GM12878 (cell line): ENCODE measurements at regions not wholly inside any gene's neighbourhood (a gene's known extent, or its start where the extent isn't known, plus 50 kb on each side); places are given as distances from the start of the nearest gene placed in this dataset.

Source experiments
- ATAC-seq: fragments of 200-7000 bp; cut with Tn5 transposase; 3 replicates; pipeline ENCODE4 v1.9.1; 2020; ENCODE audit warnings: mild to moderate bottlenecking, moderate library complexity
- BruUV-seq: library from RNA; stranded (reverse); fragments of 400-500 nt; replicated peaks from 2 replicates; lab custom pipeline; 2021; lab: Mats Ljungman, UMichigan
- CTCF ChIA-PET: fragments of 300-600 bp; sonication (Branson Sonifier 250); formaldehyde crosslinking; extraction: SDS; loops from one replicate; lab custom pipeline; 2021; ENCODE audit warnings: inconsistent platforms; lab: Yijun Ruan, JAX
- POLR2A ChIA-PET: fragments of 350-600 bp; formaldehyde crosslinking; extraction: SDS; loops from one replicate; lab custom pipeline; 2021; ENCODE audit warnings: inconsistent platforms; lab: Charles Lee
- RAD21 ChIA-PET: fragments of 300-600 bp; sonication (Branson Sonifier 250); formaldehyde crosslinking; loops from one replicate; lab custom pipeline; 2023; ENCODE audit warnings: antibody characterized with exemption; ENCODE audit not compliant: unreplicated experiment; lab: Charles Lee
- SMC1A ChIA-PET: fragments of 300-600 bp; sonication (Branson Sonifier 250); formaldehyde crosslinking; loops from one replicate; lab custom pipeline; 2023; ENCODE audit not compliant: unreplicated experiment, uncharacterized antibody; lab: Charles Lee
- DNase-seq: peaks from one replicate; pipeline ENCODE4 v3.0.0-alpha.2; 2011; ENCODE audit warnings: low read depth, low spot score
- FAIRE-seq: peaks from 3 replicates; lab custom pipeline; 2011; peaks lifted over from hg19 to GRCh38; lab: Jason Lieb, UNC
- H2AFZ ChIP-seq: 2 replicates; pipeline ENCODE4 v1.6.0; 2011; ENCODE audit warnings: low read depth, low read length, control low read depth; ENCODE audit not compliant: control insufficient read depth
- H3K27ac ChIP-seq: 2 replicates; pipeline ENCODE4 v1.5.1; 2011; ENCODE audit warnings: control low read depth; ENCODE audit not compliant: control insufficient read depth, insufficient read depth
- H3K27me3 ChIP-seq, 2 experiments: replicated peaks in 1 of 2; 2 replicates each; pipeline versions ENCODE4 v1.6.0 to v1.6.1; 2011; ENCODE audit warnings: low read length in 1 of 2; ENCODE audit not compliant: control insufficient read depth in 2 of 2, insufficient read depth in 2 of 2
- H3K36me3 ChIP-seq, 2 experiments: 2 replicates each; pipeline ENCODE4 v1.5.1; 2011; ENCODE audit warnings: low read length in 1 of 2; ENCODE audit not compliant: control insufficient read depth in 2 of 2, insufficient read depth in 2 of 2
- H3K4me1 ChIP-seq: 2 replicates; pipeline ENCODE4 v1.6.1; 2011; ENCODE audit warnings: mild to moderate bottlenecking, low read length, moderate library complexity, mixed read lengths; ENCODE audit not compliant: control insufficient read depth, insufficient read depth
- H3K4me2 ChIP-seq: 2 replicates; pipeline ENCODE4 v1.6.0; 2011; ENCODE audit warnings: control low read depth; ENCODE audit not compliant: control insufficient read depth, insufficient read depth
- H3K4me3 ChIP-seq: fragments of 200-600 bp; sonication (generic); 2 replicates; pipeline ENCODE4 v1.5.1; 2016
- H3K79me2 ChIP-seq: 2 replicates; pipeline ENCODE4 v1.6.0; 2011; ENCODE audit warnings: low read length; ENCODE audit not compliant: control insufficient read depth, insufficient read depth
- H3K9ac ChIP-seq: 2 replicates; pipeline ENCODE4 v1.8.0; 2011; ENCODE audit warnings: low read length, control low read depth, mixed read lengths; ENCODE audit not compliant: control insufficient read depth, insufficient read depth
- H3K9me3 ChIP-seq: replicated peaks from 3 replicates; pipeline ENCODE4 v1.5.1; 2011; ENCODE audit warnings: mild to moderate bottlenecking, low read length; ENCODE audit not compliant: control insufficient read depth, insufficient read depth
- H4K20me1 ChIP-seq: 2 replicates; pipeline ENCODE4 v1.6.0; 2011; ENCODE audit not compliant: control insufficient read depth, insufficient read depth
- BACH1 ChIP-seq: fragments of 450-650 bp; IDR thresholded peaks from 2 replicates; pipeline ENCODE4 v1.6.1; 2017; ENCODE audit warnings: mild to moderate bottlenecking, borderline replicate concordance
- BMI1 ChIP-seq: fragments of 450-650 bp; IDR thresholded peaks from 2 replicates; pipeline ENCODE4 v1.6.1; 2016; ENCODE audit warnings: mild to moderate bottlenecking, moderate library complexity, borderline replicate concordance
- CBFB ChIP-seq: IDR thresholded peaks from 2 replicates; pipeline ENCODE4 v1.6.1; 2016; ENCODE audit warnings: antibody characterized with exemption, low read depth
- CBX5 ChIP-seq: sonication (generic); IDR thresholded peaks from 2 replicates; pipeline ENCODE4 v1.6.1; 2016; ENCODE audit warnings: low read depth, moderate library complexity, mild to moderate bottlenecking, inconsistent platforms
- IKZF2 ChIP-seq, 2 experiments: fragments of 450-650 bp; IDR thresholded peaks; 2 replicates each; pipeline ENCODE4 v1.6.1; 2017; ENCODE audit warnings: mild to moderate bottlenecking in 2 of 2, moderate library complexity in 2 of 2
- JUNB ChIP-seq: IDR thresholded peaks from 2 replicates; pipeline ENCODE4 v1.6.1; 2016; ENCODE audit warnings: antibody characterized with exemption, mild to moderate bottlenecking
- RAD21 ChIP-seq: IDR thresholded peaks from 2 replicates; pipeline ENCODE4 v1.6.1; 2011; ENCODE audit warnings: mild to moderate bottlenecking, low read depth, low read length, moderate library complexity; ENCODE audit not compliant: insufficient read depth
- RFX5 ChIP-seq: IDR thresholded peaks from 2 replicates; pipeline ENCODE4 v1.6.1; 2011; ENCODE audit warnings: low read depth, low read length, improper control_type of control experiment
- RUNX3 ChIP-seq: IDR thresholded peaks from 2 replicates; pipeline ENCODE4 v1.6.1; 2012; ENCODE audit warnings: low read length, inconsistent platforms
- WRNIP1 ChIP-seq: IDR thresholded peaks from 2 replicates; pipeline ENCODE4 v1.6.1; 2011; ENCODE audit warnings: low read depth, low read length, improper control_type of control experiment, borderline replicate concordance
- WGBS: methylation state at CpG from one replicate; pipeline ENCODE4 v1.1.6; 2016; ENCODE audit warnings: low lambda C conversion rate; ENCODE audit not compliant: insufficient replicate concordance, insufficient coverage; ENCODE audit errors: missing lambda C conversion rate; 5-methylcytosine and 5-hydroxymethylcytosine counted together
- in situ Hi-C: fragments of 300-500 bp; cut with MboI; formaldehyde crosslinking; loops from 9 replicates; pipeline ENCODE4 v1.14.3; 2018; ENCODE audit warnings: mixed read lengths
- intact Hi-C: fragments of 100-400 bp; cut with micrococcal nuclease; formaldehyde crosslinking; loops from one replicate; pipeline ENCODE4 v1.14.2; 2022; ENCODE audit not compliant: unreplicated experiment
- TF ChIP-seq, protein P1 (sequence below): IDR thresholded peaks from 2 replicates; pipeline ENCODE4 v1.6.1; 2012; ENCODE audit warnings: low read depth, low read length, improper control_type of control experiment

DNA sequence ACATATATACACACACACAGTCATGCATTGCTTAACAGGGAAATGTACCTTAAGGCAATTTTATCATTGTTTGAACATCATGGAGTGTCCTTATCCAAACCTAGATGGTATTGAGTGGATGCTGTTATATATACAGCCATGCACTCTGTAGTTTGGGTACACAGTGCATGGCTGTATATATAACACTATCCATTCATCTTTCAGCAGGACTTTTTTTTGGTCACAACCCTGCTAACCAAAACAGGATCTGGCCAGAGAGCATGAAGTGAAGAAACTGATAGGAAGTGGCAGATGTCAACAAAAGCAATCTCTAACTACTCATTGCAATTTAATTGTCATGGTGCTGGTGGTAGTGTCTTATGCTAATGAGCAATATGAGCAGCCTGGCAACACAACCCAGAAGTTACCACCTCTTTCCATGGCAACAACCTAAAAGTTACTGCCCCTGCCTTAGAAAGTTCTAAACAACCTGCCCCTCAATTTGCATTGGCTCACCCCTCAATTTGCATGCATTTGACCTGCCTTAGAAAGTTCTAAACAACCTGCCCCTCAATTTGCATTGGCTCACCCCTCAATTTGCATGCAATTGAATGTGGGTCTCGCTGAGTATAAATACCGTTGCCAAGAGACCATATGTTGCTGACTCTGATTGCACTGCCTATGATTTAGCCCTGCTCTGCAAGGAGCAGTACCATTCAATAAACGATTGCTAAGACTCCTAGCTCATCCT, 434.9 kb downstream of the DSEL start:
- Histone ChIP-seq H3K4me3 (no peak overlapping the region), H3K4me2 (no peak overlapping the region), H3K27me3 (no peaks in the 10 kb centered on the region), H3K27ac (no peak overlapping the region), H4K20me1 (no peaks in the 10 kb centered on the region), H3K4me1 (no peaks in the 10 kb centered on the region), H3K79me2 (no peaks in the 10 kb centered on the region), H2AFZ (no peak overlapping the region), H3K9me3 (no peaks in the 10 kb centered on the region), H3K9ac (no peak overlapping the region)
- ChIA-PET POLR2A (no interaction called here), SMC1A (no interaction called here), CTCF (no interaction called here), RAD21 (no interaction called here)
- FAIRE-seq (no peak), DNase-seq (no peak), ATAC-seq (no peak)
- in situ Hi-C loops = no loop called here
- BruUV-seq = no TSS peak
- no peak for TF ChIP-seq RAD21
- TF ChIP-seq WRNIP1 = no peak
- no peak for TF ChIP-seq JUNB
- TF ChIP-seq, all 136 proteins: peak for 0
- H3K36me3 ChIP-seq = no peaks in the 10 kb centered on the region
- intact Hi-C loops = no loop called here
- 0% methylated on average over 3 of the region's 3 CpGs for WGBS

DNA sequence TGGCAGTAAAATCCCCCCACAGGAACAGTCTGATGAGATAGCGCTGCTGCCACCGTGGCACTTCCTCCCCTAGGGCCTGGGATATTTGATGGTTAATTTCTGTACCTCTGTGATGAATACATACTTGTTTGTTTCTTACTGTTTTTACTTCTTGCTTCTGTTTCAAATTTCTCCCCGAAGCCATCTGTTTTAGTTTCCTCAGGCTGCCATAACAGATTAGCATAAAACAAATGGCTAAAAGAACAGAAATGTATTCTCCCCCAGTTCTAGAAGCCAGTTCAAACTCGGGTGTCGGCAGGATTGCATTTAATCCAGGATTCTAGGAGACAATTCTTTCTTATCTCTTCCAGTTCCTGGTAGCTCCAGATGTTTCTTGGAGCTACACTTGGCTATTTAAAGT, 435.9 kb downstream of the DSEL start:
- no peak for FAIRE-seq
- ChIA-PET CTCF (no interaction called here), RAD21 (no interaction called here), POLR2A (no interaction called here), SMC1A (no interaction called here)
- H3K27ac ChIP-seq = no peak overlapping the region
- intact Hi-C loops (no loop called here), in situ Hi-C loops (no loop called here)
- DNase-seq = no peak
- no peaks in the 10 kb centered on the region for H3K36me3 ChIP-seq
- TF ChIP-seq BMI1 = no peak
- TF ChIP-seq CBX5 = no peak
- TF ChIP-seq RUNX3 = no peak
- TF ChIP-seq RFX5 = no peak
- TF ChIP-seq, protein P1, sequence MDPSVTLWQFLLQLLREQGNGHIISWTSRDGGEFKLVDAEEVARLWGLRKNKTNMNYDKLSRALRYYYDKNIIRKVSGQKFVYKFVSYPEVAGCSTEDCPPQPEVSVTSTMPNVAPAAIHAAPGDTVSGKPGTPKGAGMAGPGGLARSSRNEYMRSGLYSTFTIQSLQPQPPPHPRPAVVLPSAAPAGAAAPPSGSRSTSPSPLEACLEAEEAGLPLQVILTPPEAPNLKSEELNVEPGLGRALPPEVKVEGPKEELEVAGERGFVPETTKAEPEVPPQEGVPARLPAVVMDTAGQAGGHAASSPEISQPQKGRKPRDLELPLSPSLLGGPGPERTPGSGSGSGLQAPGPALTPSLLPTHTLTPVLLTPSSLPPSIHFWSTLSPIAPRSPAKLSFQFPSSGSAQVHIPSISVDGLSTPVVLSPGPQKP = no peak
- TF ChIP-seq BACH1 = no peak
- no peak for TF ChIP-seq IKZF2 (IDR thresholded peaks at IDR 0.05)
- no peak for TF ChIP-seq CBFB
- H3K4me2 ChIP-seq = no peak overlapping the region
- H3K4me1 ChIP-seq = no peaks in the 10 kb centered on the region
- BruUV-seq = no TSS peak
- no peak overlapping the region for H2AFZ ChIP-seq
- H3K9ac ChIP-seq = no peak overlapping the region
- H3K79me2 ChIP-seq = no peaks in the 10 kb centered on the region
- no peaks in the 10 kb centered on the region for H3K9me3 ChIP-seq
- no peak for ATAC-seq
- no peaks in the 10 kb centered on the region for H3K27me3 ChIP-seq
- H3K4me3 ChIP-seq = no peak overlapping the region
- 12% methylated on average over 5 of the region's 5 CpGs for WGBS
- H4K20me1 ChIP-seq = no peaks in the 10 kb centered on the region
